ENCODE measurements at regions not wholly inside any gene's neighbourhood (a gene's known extent, or its start where the extent isn't known, plus 50 kb on each side); places are given as distances from the start of the nearest gene placed in this dataset.

DNA sequence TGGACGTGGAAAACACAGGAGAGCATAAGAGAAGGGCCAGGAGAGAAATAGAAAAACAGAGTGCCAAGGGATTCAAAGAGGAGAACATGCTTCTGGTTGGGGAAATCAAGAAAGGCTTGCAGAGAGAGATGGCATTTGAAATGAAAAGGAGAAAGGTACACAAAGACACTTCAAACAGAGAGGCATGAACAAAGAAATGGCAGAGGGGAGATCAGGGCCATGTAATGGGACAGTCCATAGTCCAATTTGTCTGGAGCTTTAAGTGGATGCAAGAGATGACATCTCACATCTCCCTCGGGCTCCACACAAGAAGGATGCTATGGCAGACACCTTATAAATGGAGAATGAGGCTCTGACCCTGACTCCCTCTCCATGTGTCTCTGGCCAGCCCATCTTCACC lies 331.1 kb downstream of the MLLT3 start:
- no peak for DNase-seq (ENCODE audit: low read depth)

DNA sequence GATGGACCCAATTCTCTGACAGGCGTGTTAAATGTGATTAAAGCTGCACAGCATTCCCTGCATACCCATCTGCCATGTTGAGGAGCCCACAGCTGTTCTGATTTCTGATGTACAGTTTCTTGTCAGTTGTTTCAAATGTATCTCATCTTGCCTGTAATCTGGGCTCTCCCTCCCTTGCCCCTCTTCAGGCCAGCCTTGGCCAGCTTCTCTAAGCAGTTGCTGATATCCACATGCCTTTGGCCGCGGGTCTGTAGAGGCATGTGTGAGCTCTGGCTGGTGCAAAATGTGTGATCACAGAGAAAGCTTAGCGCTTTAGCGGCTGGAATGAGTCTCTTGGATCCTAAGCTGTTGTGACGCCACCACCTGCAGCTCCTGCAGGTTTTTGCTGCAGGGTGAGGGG lies 332.0 kb downstream of the MLLT3 start:
- no peak for DNase-seq (ENCODE audit: low read depth)

DNA sequence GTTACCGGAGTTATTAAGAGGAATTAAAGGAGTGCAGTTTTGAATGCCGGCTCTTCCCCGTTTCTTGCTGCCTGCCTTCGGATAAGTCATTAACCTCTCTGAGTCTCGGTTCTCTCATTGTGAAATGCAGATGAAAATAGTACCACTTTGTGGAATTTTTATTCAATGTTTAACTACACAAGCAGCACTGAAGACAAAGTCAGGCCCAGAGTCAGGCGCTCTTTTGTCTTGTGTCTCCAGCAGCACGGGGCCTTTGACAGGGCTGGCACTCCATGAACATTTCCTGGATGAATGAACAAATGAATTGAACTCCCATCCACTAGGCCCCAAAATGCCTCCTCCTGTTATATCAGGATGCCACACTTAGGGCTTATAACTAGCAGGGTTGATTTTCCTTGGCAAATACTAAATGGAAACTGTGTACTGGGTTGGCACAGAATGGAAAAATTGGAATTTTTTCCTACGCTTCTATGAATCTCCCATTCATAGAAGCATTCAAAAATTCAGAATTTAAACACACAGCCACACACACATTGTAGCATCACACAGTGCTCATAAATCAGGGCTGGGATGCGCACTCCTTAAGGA lies 332.8 kb downstream of the MLLT3 start:
- DNase-seq (ENCODE audit: low read depth): no peak

DNA sequence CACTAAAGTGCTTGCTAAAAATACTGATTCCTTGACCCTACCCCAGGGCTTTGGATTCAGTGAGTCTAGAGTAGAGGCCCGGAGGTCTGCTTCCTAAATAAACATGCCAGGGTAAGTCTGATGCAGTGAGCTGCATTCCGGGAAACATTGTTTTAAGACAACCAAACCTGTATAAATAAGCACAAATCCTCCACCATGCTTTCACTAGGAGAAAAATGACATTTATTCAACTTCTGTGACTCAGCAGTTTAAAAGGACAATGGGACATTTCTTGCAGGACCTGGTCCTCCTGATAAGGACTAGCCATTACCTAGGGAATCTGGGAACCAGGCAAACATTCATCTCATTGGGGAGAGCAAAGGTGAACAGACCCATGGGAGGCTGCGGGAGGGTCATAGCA lies 335.3 kb downstream of the MLLT3 start:
- no peak for DNase-seq (ENCODE audit: low read depth)

DNA sequence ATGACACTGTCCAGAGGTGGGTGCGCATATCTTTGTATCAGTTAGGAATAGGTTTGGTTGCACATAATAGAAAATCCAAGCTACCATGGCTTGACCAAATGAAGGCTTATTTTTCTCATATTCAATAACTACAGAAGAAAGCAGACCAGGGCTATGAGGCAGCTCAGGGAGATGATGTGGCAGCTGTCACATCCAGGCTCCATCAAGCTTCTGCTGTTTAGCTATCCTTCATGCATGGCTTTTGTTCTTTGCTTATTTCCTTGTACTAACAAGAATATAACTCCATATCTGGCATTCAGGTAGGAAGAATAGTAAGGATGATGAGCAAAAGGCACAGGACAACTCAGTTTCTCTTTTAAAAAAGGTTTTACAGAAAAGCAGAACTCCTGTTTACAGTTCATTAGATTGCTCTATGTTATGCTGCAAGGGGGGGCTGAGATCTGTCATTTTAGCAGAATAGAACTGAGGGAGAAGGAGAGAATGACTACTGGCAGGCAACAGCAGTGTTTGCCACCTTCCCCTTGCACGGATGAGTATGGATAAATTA lies 336.1 kb downstream of the MLLT3 start:
- no peak for DNase-seq (ENCODE audit: low read depth)

DNA sequence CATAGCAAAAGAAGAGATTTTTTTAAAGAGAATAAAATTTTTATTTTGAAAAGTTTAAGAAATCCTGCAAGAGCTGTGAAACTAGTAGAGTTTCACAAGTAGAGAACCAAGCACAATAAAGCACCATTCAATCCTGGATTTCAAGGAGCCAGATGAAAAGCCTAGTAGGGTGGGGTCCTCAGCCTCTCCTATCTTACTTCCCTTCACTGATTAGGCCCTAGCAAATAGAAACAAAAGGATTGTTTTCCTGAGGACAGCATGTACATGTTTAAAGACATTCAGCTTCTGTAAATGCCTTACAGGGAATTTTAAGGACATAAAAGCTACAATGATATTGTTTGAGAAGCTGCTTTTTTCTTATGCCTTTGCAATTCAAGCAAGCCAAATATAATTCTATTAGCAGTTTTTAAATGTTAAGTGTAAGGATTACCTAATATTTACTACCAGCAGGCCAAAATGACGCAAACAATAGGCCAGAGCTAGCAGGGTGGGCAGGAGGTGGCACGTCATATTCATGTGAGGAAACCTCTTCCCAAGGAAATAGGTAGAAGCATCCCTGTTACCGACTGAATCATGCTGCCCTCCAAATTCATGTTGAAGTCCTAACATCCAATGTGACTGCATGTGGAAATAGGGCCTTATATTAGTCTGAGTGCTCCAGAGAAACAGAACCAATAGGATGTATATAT lies 337.6 kb downstream of the MLLT3 start:
- DNase-seq (ENCODE audit: low read depth): no peak

DNA sequence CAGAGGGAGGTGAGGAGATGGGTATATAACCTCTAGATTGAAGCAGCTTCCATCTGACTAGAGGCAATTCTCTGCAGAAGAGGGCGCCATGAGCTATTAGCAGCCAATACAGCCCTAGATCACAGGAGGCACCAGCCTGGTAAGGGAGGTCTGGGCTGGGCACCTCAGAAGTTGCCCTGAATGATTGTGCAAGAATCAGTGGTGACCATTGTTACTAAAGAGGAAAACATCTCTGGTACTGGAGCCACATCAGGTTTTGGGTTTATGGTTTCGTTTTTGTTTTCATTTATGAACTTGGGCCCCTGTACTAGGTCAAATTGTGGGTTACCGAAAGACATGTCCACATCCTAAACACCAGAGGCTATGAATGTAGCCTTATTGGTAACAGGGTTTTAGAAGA lies 342.0 kb downstream of the MLLT3 start:
- DNase-seq (ENCODE audit: low read depth): no peak

DNA sequence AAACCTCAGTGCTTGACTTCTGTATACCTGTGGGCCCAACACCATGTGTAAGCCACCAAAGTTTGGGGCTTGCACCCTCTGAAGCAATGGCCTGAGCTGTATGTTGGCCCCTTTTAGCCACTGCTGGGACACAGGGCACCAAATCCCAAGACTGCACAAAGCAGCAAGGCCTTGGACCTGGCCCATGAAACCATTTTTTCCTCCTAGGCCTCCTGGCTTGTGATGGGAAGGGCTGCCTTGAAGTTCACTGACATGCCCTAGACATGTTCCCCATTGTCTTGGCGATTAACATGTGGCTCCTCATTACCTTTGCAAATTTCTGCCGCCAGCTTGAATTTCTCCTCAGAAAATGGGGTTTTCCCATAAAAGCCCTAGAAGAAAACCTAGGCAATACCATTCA lies 345.5 kb downstream of the MLLT3 start:
- DNase-seq (ENCODE audit: low read depth): no peak

DNA sequence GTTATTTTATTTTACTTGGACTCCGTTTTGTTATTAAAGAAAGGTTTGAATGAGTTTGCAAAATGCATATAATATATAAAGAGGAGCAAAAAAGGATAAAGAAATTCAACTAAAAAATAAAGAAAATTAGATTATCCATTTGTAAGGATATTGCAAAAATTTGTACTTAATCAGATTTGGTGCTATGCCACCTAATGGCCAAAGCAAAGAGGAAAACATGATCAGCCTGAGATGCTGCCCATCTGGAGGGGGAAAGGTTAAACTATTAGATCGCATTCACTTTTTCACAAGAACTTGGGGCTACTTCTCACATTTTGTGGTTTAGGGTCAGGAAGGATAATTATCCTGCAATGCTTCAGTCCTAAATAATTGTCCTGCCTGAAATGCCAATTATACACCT lies 350.6 kb downstream of the MLLT3 start:
- no peak for DNase-seq (ENCODE audit: low read depth)

DNA sequence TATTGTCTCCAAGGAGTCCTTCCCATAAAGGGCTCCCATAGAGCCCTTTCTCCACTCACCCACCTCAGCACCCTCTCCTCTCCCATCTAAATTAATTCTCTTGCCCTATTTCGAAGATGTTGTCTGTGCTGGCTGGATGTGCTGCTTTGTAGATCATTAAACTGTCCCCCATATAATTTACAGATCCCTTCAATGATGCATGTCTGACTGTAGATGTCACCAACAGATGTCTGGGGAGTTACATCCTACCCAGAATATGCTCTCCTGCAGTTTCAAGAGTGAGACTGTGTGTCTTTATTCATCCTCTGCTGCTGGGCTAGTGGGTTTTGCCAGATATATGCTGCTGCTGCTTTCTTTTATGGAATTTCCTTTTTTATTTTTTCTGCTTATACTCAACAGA lies 351.2 kb downstream of the MLLT3 start:
- DNase-seq (ENCODE audit: low read depth): no peak

DNA sequence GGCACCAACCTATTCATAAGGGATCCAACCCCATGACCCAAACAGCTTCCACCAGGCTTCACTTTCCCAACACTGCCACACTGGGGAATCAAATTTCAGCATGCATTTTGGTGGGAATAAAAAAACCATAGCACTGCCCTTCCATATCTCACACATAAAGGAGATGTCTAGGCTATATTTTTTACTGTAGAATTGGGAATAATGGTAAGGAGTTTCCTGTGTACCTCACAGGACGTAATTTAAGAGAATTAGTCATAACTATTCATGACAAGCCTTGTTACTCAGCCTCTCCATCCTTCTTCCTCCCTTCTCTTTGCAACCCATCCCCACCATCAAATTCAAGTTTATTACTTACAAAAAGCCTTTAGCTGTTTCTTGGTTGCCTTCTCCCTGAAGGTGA lies 352.1 kb downstream of the MLLT3 start:
- no peak for DNase-seq (ENCODE audit: low read depth)

DNA sequence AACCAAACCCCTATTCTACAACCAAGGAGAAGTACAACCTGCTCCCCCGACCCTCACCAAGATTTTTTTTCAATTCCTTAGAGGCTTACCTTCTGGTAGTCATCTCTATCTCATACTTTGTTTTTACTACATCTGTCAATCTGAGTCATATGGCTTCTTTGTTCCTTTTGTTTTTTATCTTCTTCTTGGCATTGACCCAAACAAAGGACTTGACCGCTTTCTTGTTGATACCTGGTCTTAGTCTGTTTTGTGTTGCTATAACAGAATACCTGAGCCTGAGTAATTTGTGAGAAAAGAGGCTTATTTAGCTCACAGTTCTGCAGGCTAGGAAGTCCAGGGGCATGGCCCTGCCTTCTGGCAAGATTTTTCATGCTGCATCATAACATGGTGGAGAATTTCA lies 352.7 kb downstream of the MLLT3 start:
- DNase-seq (ENCODE audit: low read depth): no peak

DNA sequence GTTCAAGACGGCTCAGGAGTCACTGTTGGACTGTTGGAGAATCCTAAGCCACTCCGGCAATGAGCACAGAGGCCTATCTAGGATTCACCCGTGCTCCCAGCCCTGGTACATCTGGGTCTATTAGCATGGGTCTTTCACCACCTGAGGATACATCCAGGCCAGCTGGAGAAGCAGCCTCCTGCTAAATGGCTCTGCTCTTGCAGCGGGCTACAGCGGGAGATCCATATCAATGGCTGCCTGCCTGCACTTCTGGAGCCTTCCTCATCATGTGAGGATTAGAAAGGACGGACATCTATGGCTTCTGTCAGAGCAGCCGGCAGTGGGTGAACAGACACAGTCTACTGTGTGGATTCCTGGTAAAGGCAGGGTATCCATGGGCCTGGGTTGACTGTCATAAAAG lies 357.4 kb downstream of the MLLT3 start:
- DNase-seq (ENCODE audit: low read depth): no peak

DNA sequence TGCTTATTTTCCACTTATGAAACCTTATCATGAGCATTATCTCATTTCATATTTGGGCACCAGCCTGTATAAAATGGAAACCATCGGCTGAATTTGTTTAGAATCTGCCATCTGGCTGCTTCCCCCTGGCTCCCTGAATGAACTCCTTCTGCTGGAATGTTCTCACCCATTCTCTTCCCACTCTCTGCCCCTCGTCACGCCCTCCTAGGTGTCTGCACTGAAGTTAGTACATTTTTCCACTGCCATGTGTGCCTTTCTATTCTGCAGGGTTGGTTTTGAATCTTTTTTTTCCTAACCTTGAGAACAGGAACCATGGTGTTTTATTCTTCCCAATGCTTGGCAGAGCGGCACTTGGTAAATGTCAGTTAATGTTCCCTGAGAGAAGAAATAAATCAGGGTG lies 359.7 kb downstream of the MLLT3 start:
- no peak for DNase-seq (ENCODE audit: low read depth)

DNA sequence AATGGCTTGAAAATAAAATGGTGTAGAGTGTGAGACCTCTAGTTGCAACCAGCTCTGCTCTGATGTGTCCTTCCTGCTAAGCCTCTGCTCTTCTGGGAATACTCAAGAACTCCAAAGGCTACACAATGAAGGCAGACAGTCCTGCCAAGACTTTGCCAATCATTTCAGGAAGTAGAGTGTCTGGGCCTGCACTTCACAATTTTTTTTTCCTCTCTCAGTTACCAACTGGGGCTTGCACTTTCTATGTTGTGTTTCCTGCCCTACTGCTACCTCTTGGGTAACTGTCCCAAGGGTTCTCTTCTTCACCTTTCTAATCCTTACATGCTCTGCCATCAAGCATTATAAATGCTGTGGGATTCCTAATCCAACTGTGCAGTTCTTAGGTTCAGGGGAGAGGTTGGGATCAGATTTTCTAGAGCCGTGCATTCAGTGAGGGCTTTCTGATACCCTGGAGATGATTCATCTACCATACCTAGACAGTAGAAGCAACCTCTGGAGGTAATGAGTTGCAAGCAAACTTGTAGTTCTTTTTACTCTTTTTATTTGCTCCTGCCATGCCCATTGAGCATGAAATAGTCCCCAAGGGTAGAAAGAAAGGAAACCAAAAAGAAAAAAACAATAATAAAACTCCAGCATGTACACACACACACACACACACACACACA lies 365.9 kb downstream of the MLLT3 start:
- no peak for DNase-seq (ENCODE audit: low read depth)

DNA sequence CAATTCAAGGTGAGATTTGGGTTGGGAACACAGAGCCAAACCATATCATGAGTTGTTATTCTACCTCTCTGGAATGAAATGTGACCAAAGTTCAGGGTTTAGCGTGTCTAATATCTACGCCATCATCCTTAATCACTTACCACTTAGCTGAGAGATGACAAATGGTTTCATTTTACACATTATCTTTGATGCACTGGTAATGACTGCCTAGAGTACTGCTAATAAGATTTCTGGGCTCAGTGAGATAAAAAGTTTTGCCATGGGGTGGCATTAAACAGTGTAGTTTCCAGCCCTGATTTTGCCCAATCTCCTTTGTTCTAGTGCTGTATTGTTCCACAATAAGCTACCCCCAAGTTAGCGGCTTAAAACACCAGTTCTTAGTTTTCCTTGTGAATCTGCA lies 367.2 kb downstream of the MLLT3 start:
- DNase-seq (ENCODE audit: low read depth): no peak

DNA sequence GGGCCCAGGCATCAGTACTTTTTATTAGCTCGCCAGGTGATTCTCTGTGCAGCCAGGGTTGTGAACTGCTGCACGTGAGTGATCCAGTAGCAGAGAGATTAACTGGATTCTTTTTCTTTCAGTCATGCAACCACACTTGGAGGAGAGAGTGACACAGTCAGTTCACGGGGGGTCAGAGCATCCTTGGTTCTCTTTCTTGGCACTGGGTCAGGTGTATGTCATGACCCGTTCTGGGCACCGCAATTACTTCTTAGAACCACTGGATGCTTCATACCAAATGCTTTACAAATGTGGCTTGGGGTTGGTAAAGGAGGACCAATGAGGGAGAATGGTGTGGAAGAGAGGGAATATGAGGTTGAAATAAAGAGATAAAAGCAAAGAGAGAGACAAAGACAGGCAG lies 368.7 kb downstream of the MLLT3 start:
- no peak for DNase-seq (ENCODE audit: low read depth)

DNA sequence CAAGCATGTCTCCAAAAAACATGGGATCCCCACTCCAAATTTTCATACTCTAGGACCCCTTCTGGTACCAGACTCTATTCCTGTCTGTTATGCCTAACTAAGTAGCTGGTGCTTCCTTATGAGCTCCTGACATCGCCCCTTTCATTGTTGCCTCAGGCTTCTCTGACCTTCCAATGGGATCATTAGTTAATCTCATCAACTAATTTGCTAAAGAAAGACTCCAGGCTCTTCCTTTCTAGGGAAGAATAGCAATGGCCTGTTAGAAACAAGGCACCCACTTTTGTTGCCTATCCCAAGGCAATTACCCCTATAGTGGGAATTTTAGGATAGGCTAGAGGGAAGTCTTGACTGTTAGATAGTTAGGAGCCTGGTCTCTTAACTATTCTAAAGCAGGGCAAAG lies 369.5 kb downstream of the MLLT3 start:
- no peak for DNase-seq (ENCODE audit: low read depth)

DNA sequence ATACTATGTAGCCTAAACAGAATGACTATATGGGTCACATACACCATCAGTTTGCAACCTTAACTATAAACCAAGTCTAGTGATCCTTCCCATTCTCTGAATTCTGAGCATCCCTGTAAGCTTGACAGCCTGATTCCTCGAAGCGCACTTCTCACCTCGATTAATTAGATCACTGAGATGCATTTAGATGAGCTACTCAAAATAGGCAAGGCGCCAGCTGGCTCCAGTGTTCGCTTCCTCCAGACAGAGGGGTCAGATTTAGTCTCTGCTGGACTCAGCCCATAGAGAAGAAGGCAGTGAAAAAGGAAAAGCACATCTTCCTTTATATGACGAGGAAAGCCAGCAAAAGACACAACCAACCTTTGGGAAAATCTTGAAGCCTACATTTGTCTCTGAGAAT lies 371.5 kb downstream of the MLLT3 start:
- no peak for DNase-seq (ENCODE audit: low read depth)

DNA sequence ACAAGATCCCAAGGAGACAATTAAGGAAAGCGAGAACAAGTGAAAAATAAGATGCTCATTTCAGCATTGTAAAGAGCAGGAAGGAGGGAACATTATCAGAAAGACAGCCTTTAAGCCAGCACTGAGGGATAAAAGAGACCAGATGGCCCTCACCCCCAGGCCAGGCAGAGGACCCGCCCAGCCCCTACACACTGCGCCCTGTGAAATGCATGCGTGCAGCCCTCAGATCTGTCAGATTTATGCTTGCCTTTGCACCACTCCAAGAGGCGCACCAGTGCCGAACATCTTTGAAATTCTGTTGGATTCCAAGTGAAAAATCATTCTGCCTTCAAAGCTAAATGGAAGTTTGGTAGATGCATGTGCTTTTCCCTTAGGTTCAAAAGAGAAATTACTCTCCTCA lies 378.0 kb downstream of the MLLT3 start:
- no peak for DNase-seq (ENCODE audit: low read depth)

DNA sequence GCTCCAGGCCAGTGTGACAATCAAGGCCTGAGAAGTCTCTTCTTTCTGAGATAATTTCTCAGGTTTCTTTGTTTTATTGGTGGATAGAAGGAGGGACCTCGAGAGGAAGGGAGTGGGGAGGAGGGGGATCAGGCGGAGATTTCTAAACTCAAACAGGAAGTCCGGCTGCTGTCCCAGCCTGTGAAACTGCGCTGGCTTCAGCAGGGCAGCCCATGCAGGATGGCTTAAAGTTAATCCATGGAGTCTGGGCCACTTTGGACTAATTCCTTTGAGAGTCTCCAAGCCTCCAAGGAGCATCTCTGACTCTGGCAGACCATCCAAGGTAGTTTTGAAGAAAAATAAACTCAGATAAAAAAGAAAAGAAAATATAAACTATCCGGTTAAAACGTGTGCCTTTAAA lies 378.5 kb downstream of the MLLT3 start:
- DNase-seq (ENCODE audit: low read depth): no peak

DNA sequence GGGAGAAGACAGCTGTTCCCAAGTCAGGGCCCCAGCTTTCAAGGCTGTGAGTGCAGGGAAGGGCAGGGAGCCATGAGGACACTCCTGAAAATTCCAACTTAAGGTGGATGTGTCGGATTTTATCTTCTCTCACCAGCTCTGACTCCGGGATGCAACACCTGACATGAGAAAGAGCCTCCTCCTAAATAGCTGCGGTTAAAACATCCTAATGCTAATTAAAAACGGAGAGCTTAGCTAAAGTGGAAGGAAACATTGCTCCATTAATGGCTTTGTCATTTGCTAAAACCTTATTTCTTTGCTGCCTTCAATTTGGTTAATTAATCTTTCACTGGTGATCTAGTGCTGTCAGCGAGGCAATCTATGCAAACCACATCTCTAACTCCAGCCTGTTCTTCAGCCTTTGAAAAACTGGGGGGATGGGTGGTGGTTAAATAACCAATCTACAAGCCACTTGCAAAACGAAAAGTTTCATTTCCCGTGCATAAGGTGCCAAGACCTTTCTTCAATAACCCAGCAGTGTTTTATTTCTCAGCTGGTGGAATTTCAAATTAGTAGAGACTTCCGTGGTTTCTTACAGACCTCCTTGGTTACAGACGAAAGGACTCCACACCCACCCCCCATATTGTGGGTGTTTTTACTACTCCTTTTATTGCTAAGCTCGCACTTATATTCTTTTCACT lies 379.6 kb downstream of the MLLT3 start:
- DNase-seq (ENCODE audit: low read depth): peak; percentile 0

DNA sequence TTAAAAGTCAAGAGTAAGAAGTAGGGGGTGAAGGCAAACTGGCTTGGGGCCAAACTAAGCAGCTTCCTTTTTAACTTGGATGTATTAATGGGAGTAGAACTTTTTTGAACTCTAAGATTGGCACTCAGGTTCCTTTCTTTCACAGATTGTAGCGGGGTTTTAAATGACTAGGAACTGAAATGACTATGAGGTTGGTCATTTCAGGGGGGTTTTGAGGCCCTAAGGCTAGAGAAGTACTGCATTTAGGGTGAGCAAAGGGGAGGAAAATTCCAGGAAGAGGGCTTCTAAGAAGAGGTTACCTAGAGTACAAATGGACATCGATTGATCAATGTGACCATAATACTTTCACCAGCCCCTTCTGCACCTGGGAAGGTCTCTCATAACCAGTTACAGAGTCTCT lies 381.8 kb downstream of the MLLT3 start:
- DNase-seq (ENCODE audit: low read depth): no peak
